ENCODE measurements at regions not wholly inside any gene's neighbourhood (a gene's known extent, or its start where the extent isn't known, plus 50 kb on each side); places are given as distances from the start of the nearest gene placed in this dataset.
"Not testable (repeated sequence)": the region's sequence is repeated elsewhere in the genome, so short reads cannot be mapped to it uniquely, and the experiment has no call there.

DNA sequence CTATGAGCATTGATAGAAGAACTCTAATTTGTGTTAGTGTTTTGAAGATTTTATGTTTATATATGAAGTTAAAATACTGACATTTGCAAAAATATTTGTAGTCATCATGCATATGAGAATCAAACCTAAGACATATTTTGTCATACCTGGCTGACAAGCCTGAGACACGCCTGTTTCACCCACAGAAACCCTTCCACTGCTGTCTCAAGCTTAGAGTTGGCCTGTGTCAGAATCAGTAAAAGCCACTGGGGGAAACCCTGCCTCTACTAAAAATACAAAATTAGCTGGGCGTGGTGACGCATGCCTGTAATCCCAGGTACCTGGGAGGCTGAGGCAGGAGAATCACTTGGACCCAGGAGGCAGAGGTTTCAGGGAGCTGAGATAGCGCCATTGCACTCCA lies 218.0 kb upstream of the C1QTNF3 start:
- TF ChIP-seq, protein P1, sequence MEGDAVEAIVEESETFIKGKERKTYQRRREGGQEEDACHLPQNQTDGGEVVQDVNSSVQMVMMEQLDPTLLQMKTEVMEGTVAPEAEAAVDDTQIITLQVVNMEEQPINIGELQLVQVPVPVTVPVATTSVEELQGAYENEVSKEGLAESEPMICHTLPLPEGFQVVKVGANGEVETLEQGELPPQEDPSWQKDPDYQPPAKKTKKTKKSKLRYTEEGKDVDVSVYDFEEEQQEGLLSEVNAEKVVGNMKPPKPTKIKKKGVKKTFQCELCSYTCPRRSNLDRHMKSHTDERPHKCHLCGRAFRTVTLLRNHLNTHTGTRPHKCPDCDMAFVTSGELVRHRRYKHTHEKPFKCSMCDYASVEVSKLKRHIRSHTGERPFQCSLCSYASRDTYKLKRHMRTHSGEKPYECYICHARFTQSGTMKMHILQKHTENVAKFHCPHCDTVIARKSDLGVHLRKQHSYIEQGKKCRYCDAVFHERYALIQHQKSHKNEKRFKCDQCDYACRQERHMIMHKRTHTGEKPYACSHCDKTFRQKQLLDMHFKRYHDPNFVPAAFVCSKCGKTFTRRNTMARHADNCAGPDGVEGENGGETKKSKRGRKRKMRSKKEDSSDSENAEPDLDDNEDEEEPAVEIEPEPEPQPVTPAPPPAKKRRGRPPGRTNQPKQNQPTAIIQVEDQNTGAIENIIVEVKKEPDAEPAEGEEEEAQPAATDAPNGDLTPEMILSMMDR (IDR thresholded peaks at IDR 0.05), result not testable (repeated sequence)
- not testable (repeated sequence) for TF ChIP-seq POLR2A (IDR thresholded peaks at IDR 0.05)

All from tibial nerve (tissue), 3 donors.